Gastrocnemius medialis (tissue), 4 donors: ENCODE measurements at regions not wholly inside any gene's neighbourhood (a gene's known extent, or its start where the extent isn't known, plus 50 kb on each side); places are given as distances from the start of the nearest gene placed in this dataset.

ENCODE experiments used
- ATAC-seq, 2 donors: fragments of 150-250 bp; one replicate each; pipeline ENCODE4 v1.9.1; 2016
- DNase-seq, 2 donors: peaks; one replicate each; pipeline ENCODE4 v3.0.0-alpha.2; 2019
- H3K27ac ChIP-seq, 4 donors: fragments of 200-600 bp; sonication (generic); 1 replicate in 1 of 4; 2 replicates in 3 of 4; pipeline ENCODE4 v1.5.1; 2016 to 2018; ENCODE audit warnings: mild to moderate bottlenecking in 2 of 4, moderate library complexity in 1 of 4
- H3K27me3 ChIP-seq, 3 donors: fragments of 200-600 bp; sonication (generic) in 2 of 3; 1 replicate in 1 of 3; 2 replicates in 2 of 3; pipeline versions ENCODE4 v1.5.1 to v1.6.0; 2016 to 2019; ENCODE audit warnings: mild to moderate bottlenecking in 1 of 3, moderate library complexity in 1 of 3
- H3K36me3 ChIP-seq, 2 donors: fragments of 200-600 bp; sonication (generic) in 1 of 2; one replicate each; pipeline ENCODE4 v1.5.1; 2017 to 2018
- H3K4me1 ChIP-seq, 2 donors: fragments of 200-600 bp; sonication (generic) in 1 of 2; one replicate each; pipeline ENCODE4 v1.5.1; 2016 to 2017; ENCODE audit warnings: mild to moderate bottlenecking in 2 of 2
- H3K4me3 ChIP-seq, 4 donors: fragments of 200-600 bp; sonication (generic) in 3 of 4; 1 replicate in 1 of 4; 2 replicates in 3 of 4; pipeline ENCODE4 v1.5.1; 2016 to 2019; ENCODE audit warnings: mild to moderate bottlenecking in 2 of 4
- H3K9me3 ChIP-seq, 3 donors: fragments of 200-600 bp; sonication (generic) in 2 of 3; 1 replicate in 1 of 3; 2 replicates in 2 of 3; pipeline ENCODE4 v1.5.1; 2016 to 2019
- POLR2A ChIP-seq, 2 donors: fragments of 450-650 bp; IDR thresholded peaks; one replicate each; pipeline ENCODE4 v1.6.1; 2017; ENCODE audit warnings: antibody characterized with exemption in 2 of 2, mild to moderate bottlenecking in 2 of 2, moderate library complexity in 2 of 2
- in situ Hi-C, 4 donors: fragments of 200-750 bp; cut with MboI; loops; one replicate each; pipeline versions ENCODE4 v1.15.0 to v1.8.0; 2017; ENCODE audit warnings: low sequenced_read_pairs in 4 of 4
- intact Hi-C: fragments of 100-400 bp; cut with DNase I; formaldehyde crosslinking; loops from one replicate; pipeline ENCODE4 v1.15.1; 2023; ENCODE audit warnings: low total_unique reads
- TF ChIP-seq, protein P1 (sequence below), 5 experiments: fragments of 450-650 bp in 3 of 5; fragments of 200-600 bp in 2 of 5; sonication (generic) in 2 of 5; IDR thresholded peaks in 4 of 5; conservative IDR thresholded peaks in 1 of 5; 1 replicate in 4 of 5; 2 replicates in 1 of 5; pipeline ENCODE4 v1.5.1; 2016 to 2019; ENCODE audit warnings: antibody characterized with exemption in 5 of 5, mild to moderate bottlenecking in 3 of 5, moderate library complexity in 3 of 5

- intact Hi-C loops, result no loop called here
- H3K27me3 ChIP-seq, result no peaks in the 10 kb centered on the region
- H3K4me3 ChIP-seq, result no peak overlapping the region
- in situ Hi-C loops, result no loop called here
- ATAC-seq (no peak), DNase-seq (no peak)
- TF ChIP-seq, protein P1, sequence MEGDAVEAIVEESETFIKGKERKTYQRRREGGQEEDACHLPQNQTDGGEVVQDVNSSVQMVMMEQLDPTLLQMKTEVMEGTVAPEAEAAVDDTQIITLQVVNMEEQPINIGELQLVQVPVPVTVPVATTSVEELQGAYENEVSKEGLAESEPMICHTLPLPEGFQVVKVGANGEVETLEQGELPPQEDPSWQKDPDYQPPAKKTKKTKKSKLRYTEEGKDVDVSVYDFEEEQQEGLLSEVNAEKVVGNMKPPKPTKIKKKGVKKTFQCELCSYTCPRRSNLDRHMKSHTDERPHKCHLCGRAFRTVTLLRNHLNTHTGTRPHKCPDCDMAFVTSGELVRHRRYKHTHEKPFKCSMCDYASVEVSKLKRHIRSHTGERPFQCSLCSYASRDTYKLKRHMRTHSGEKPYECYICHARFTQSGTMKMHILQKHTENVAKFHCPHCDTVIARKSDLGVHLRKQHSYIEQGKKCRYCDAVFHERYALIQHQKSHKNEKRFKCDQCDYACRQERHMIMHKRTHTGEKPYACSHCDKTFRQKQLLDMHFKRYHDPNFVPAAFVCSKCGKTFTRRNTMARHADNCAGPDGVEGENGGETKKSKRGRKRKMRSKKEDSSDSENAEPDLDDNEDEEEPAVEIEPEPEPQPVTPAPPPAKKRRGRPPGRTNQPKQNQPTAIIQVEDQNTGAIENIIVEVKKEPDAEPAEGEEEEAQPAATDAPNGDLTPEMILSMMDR (IDR thresholded peaks at IDR 0.05 in 4 of 5, conservative IDR thresholded peaks at IDR 0.05 in 1 of 5), result no peak
- no peak for TF ChIP-seq POLR2A (IDR thresholded peaks at IDR 0.05)
- H3K9me3 ChIP-seq, result no peaks in the 10 kb centered on the region
- no peaks in the 10 kb centered on the region for H3K36me3 ChIP-seq
- no peaks in the 10 kb centered on the region for H3K4me1 ChIP-seq
- no peak overlapping the region for H3K27ac ChIP-seq
Measured at GRCh38 chr11:26086028-26086427, 245.9 kb upstream of the ANO3 start.

DNA sequence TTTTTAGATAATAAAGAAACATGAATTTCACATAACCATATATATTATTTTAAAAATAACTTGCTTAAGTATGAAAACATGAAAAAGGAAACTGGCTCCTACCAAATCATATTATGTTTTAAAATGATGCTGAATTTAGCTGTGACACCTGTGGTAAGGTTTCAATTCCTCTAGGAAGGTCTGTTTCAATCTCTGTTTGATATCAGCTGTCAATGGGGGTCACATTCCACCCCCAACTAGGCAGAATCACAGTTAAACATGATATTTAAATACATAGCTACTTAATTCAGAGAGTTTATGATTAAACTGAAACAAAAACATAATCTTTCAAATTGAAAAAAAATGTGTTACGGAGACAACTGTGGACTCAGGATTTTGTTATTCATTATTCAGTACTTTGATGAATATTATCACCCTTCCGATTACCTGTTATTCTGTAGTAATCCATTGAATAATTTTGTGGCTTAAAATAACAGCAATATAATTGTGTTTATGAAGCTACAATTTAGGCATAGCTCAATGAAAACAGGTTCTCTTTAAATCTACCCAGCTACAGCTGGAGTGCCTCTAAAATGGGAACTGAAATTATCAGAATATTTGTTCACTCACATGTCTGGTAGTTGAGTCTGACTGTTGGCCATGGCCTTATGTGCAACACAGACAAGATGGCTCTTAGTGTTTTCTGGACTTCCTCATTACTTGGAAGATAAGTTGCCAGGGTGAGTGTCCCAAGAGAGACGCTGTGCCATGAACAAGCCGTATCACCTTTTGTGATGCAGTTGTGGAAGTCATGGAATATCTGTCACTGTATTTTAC lies 244.6 kb upstream of the ANO3 start:
- Histone ChIP-seq H3K27me3 (no peaks in the 10 kb centered on the region), H3K4me1 (no peaks in the 10 kb centered on the region), H3K9me3 (no peaks in the 10 kb centered on the region), H3K4me3 (no peak overlapping the region), H3K36me3 (no peaks in the 10 kb centered on the region), H3K27ac (no peak overlapping the region)
- no peak for ATAC-seq
- in situ Hi-C loops, result no loop called here
- TF ChIP-seq, protein P1 (IDR thresholded peaks at IDR 0.05 in 4 of 5, conservative IDR thresholded peaks at IDR 0.05 in 1 of 5), result no peak
- no peak for TF ChIP-seq POLR2A (IDR thresholded peaks at IDR 0.05)
- intact Hi-C loops, result no loop called here
- DNase-seq, result no peak

DNA sequence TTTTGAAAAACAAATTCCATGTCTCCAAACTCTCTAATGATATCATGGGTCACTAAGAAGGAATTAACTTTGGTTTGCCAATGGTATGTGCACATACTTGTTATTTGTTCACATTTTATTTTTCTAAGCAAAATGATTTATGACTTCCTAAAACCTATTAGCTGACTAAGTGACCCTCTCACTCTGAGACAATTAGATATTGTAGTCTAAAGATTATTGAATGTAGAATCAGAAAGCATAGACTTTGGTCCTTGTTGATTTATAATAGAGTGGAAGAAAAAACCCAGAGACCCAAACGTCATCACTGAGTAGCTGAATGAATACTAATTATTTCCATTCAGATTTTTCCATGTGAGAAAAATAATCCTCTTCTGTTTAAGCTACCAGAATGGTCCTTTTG lies 243.5 kb upstream of the ANO3 start:
- no peak for ATAC-seq
- no peak overlapping the region for H3K27ac ChIP-seq
- intact Hi-C loops (no loop called here), in situ Hi-C loops (no loop called here)
- no peak for TF ChIP-seq POLR2A (IDR thresholded peaks at IDR 0.05)
- TF ChIP-seq, protein P1 (IDR thresholded peaks at IDR 0.05 in 4 of 5, conservative IDR thresholded peaks at IDR 0.05 in 1 of 5), result no peak
- H3K9me3 ChIP-seq, result no peaks in the 10 kb centered on the region
- H3K4me1 ChIP-seq, result no peaks in the 10 kb centered on the region
- H3K4me3 ChIP-seq, result no peak overlapping the region
- no peak for DNase-seq
- H3K36me3 ChIP-seq, result no peaks in the 10 kb centered on the region
- H3K27me3 ChIP-seq, result no peaks in the 10 kb centered on the region

GRCh38 chr11:26090651-26091050 lies 241.3 kb upstream of the ANO3 start:
- Histone ChIP-seq H3K4me1 (no peaks in the 10 kb centered on the region), H3K36me3 (no peaks in the 10 kb centered on the region), H3K27ac (no peak overlapping the region), H3K9me3 (no peaks in the 10 kb centered on the region), H3K27me3 (no peaks in the 10 kb centered on the region), H3K4me3 (no peak overlapping the region)
- ATAC-seq (no peak), DNase-seq (no peak)
- in situ Hi-C loops, result no loop called here
- intact Hi-C loops, result no loop called here
- TF ChIP-seq POLR2A (IDR thresholded peaks at IDR 0.05), result no peak
- TF ChIP-seq, protein P1 (IDR thresholded peaks at IDR 0.05 in 4 of 5, conservative IDR thresholded peaks at IDR 0.05 in 1 of 5), result no peak

DNA sequence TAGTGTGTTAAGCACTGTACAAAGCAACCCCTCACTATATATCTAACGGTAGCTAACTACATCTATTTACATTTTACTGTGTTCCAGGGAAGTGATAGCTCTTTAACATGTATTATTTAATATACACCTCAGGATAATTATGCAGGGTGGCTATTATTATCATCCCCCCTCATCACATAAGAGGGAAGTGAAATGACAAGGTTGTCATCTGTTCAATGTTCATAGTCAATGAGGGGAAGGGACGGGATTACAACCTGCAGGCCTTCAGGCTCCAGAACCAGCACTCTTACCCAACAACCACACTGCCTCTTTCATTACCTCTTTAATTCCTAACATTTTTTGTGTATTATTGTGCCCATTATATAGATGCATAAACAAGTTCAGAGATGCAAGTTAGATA lies 238.7 kb upstream of the ANO3 start:
- no peak overlapping the region for H3K27ac ChIP-seq
- in situ Hi-C loops (no loop called here), intact Hi-C loops (no loop called here)
- no peak for TF ChIP-seq POLR2A (IDR thresholded peaks at IDR 0.05)
- TF ChIP-seq, protein P1 (IDR thresholded peaks at IDR 0.05 in 4 of 5, conservative IDR thresholded peaks at IDR 0.05 in 1 of 5), result no peak
- DNase-seq, result no peak
- no peaks in the 10 kb centered on the region for H3K9me3 ChIP-seq
- no peaks in the 10 kb centered on the region for H3K4me1 ChIP-seq
- no peak overlapping the region for H3K4me3 ChIP-seq
- no peaks in the 10 kb centered on the region for H3K36me3 ChIP-seq
- no peaks in the 10 kb centered on the region for H3K27me3 ChIP-seq
- no peak for ATAC-seq
